Fibroblast of villous mesenchyme (primary cell): ENCODE measurements at regions not wholly inside any gene's neighbourhood (a gene's known extent, or its start where the extent isn't known, plus 50 kb on each side); places are given as distances from the start of the nearest gene placed in this dataset.

Experiments
- DNase-seq: peaks from one replicate; pipeline ENCODE4 v3.0.0-alpha.2; 2010; ENCODE audit warnings: low read depth
- H3K4me3 ChIP-seq: 2 replicates; pipeline ENCODE4 v1.5.1; 2011; ENCODE audit warnings: low read depth, mild to moderate bottlenecking, low read length
- CTCF ChIP-seq: IDR thresholded peaks from 2 replicates; pipeline ENCODE4 v1.5.1; 2012; ENCODE audit warnings: low read depth, mild to moderate bottlenecking, low read length; ENCODE audit not compliant: insufficient read depth

- no peak for TF ChIP-seq CTCF
- no peak for DNase-seq
- no peak overlapping the region for H3K4me3 ChIP-seq
Observed at GRCh38 chr7:25294624-25295023, 66.3 kb upstream of the NPVF start.

- no peak for TF ChIP-seq CTCF
- no peak overlapping the region for H3K4me3 ChIP-seq
- DNase-seq, result peak; percentile 2
Observed at GRCh38 chr7:25295387-25295786, 67.1 kb upstream of the NPVF start.

GRCh38 chr7:25296086-25296485 lies 67.8 kb upstream of the NPVF start:
- DNase-seq, result no peak
- no peak for TF ChIP-seq CTCF
- H3K4me3 ChIP-seq, result no peak overlapping the region

GRCh38 chr7:25297278-25297677 lies 69.0 kb upstream of the NPVF start:
- H3K4me3 ChIP-seq, result no peak overlapping the region
- DNase-seq, result peak; percentile 39
- TF ChIP-seq CTCF, result no peak

- DNase-seq, result peak; percentile 46
- no peak overlapping the region for H3K4me3 ChIP-seq
- TF ChIP-seq CTCF, result no peak
Observed at GRCh38 chr7:25303281-25304181, 75.2 kb upstream of the NPVF start.

GRCh38 chr7:25304691-25305090 lies 76.4 kb upstream of the NPVF start:
- TF ChIP-seq CTCF, result no peak
- no peak for DNase-seq

More at GRCh38 chr7:25304691-25305090, 76.4 kb upstream of the NPVF start:
- no peak overlapping the region for H3K4me3 ChIP-seq
